ENCODE measurements at regions not wholly inside any gene's neighbourhood (a gene's known extent, or its start where the extent isn't known, plus 50 kb on each side); places are given as distances from the start of the nearest gene placed in this dataset.

GRCh38 chr4:116705466-116705865 lies 379.9 kb downstream of the TRAM1L1 start:
- H3K27ac ChIP-seq: no peak overlapping the region
- no peak for TF ChIP-seq ZFX (IDR thresholded peaks at IDR 0.05; ENCODE audit: borderline replicate concordance)
- no peak for TF ChIP-seq CTCF (IDR thresholded peaks at IDR 0.05)

- TF ChIP-seq ZFX (IDR thresholded peaks at IDR 0.05; ENCODE audit: borderline replicate concordance): no peak
- peak; percentile 59 for TF ChIP-seq CTCF (IDR thresholded peaks at IDR 0.05)
- no peak overlapping the region for H3K27ac ChIP-seq
Measured at GRCh38 chr4:116702949-116703348, 382.4 kb downstream of the TRAM1L1 start.

GRCh38 chr4:116688536-116688935 lies 396.8 kb downstream of the TRAM1L1 start:
- H3K27ac ChIP-seq: no peak overlapping the region
- TF ChIP-seq CTCF (IDR thresholded peaks at IDR 0.05): no peak
- TF ChIP-seq ZFX (IDR thresholded peaks at IDR 0.05; ENCODE audit: borderline replicate concordance): no peak

GRCh38 chr4:116668190-116668589 lies 417.2 kb downstream of the TRAM1L1 start:
- H3K27ac ChIP-seq: no peak overlapping the region
- TF ChIP-seq ZFX (IDR thresholded peaks at IDR 0.05; ENCODE audit: borderline replicate concordance): no peak
- TF ChIP-seq CTCF (IDR thresholded peaks at IDR 0.05): peak; percentile 33; the same call in 1 of the 2 replicates

- TF ChIP-seq ZFX (IDR thresholded peaks at IDR 0.05; ENCODE audit: borderline replicate concordance) (no peak), CTCF (IDR thresholded peaks at IDR 0.05) (no peak)
- H3K27ac ChIP-seq: no peak overlapping the region
Measured at GRCh38 chr4:116665716-116666115, 419.7 kb downstream of the TRAM1L1 start.

- TF ChIP-seq ZFX (IDR thresholded peaks at IDR 0.05; ENCODE audit: borderline replicate concordance) (no peak), CTCF (IDR thresholded peaks at IDR 0.05) (no peak)
- H3K27ac ChIP-seq: no peak overlapping the region
Measured at GRCh38 chr4:116664198-116664597, 421.2 kb downstream of the TRAM1L1 start.

GRCh38 chr4:116639070-116639577 lies 446.3 kb downstream of the TRAM1L1 start:
- H3K27ac ChIP-seq: no peak overlapping the region
- no peak for TF ChIP-seq CTCF (IDR thresholded peaks at IDR 0.05)
- no peak for TF ChIP-seq ZFX (IDR thresholded peaks at IDR 0.05; ENCODE audit: borderline replicate concordance)

All from 22Rv1 (cell line).